Right ventricle myocardium superior (tissue), 1 donor: ENCODE measurements at regions not wholly inside any gene's neighbourhood (a gene's known extent, or its start where the extent isn't known, plus 50 kb on each side); places are given as distances from the start of the nearest gene placed in this dataset.
"Not testable (repeated sequence)": the region's sequence is repeated elsewhere in the genome, so short reads cannot be mapped to it uniquely, and the experiment has no call there.

Source experiments
- ATAC-seq: fragments of 200-7000 bp; cut with Tn5 transposase; one replicate; pipeline ENCODE4 v1.9.1; 2020; ENCODE audit warnings: mild to moderate bottlenecking; ENCODE audit not compliant: poor library complexity
- DNase-seq: peaks from one replicate; pipeline ENCODE4 v3.0.0-alpha.2; 2020
- intact Hi-C: fragments of 100-400 bp; cut with DNase I; formaldehyde crosslinking; loops from one replicate; pipeline ENCODE4 v1.11.2; 2022
- donor health status: DM: no; HTN: yes; CAD: no; lungs with severe emphysema.

DNA sequence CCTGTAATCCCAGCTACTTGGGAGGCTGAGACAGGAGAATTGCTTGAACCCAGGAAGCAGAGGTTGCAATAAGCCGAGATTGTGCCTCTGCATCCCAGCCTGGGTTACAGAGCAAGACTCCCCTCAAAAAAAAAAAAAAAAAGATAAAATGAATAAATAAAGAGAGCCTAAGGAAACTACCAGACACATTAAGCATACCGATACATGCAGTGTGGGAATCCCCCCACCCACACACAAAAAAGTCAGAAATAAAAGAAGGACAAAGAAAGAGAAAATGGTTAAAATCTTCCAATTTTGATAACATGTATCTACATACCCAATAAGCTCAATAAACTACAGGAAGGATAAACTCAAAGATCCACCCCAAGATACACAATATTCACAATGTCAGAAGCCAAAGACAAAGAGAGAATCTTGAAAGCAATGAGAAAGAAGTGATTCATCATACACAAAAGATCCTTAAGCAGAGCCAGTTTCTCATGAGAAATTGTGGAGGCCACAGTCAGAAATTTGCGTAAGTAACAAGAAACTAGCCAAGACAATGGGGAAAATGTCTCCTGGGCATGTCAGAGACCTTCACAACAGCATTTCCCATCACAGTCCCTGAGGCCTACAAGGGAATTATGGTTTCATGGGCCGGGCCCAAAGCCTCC is 1197.0 kb downstream of the AMY1C start:
- DNase-seq (no peak), ATAC-seq (no peak)
- intact Hi-C loops = no loop called here

DNA sequence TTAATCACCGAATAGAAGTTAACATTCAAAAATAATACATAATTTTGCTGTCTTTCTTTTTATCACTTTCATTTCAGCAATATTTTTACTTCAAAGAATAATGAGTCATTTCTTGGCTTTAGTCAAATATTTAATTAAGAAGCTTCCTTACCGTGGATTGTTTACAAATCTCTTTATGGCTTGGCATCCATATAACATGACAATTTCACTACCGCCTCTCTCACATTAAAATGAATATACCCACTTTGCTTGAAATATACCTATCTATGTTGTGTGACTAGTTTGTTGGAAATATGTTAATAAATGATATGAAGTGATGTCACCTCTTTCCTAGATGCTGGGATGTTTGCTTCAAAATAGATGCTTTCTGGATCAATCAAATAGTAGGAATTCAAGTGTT is 1203.9 kb downstream of the AMY1C start:
- ATAC-seq = no peak
- intact Hi-C loops = no loop called here
- DNase-seq = no peak

- intact Hi-C loops = no loop called here
- DNase-seq = no peak
- no peak for ATAC-seq
Measured at GRCh38 chr1:104973516-104973915, 1223.8 kb downstream of the AMY1C start.

- no peak for ATAC-seq
- no peak for DNase-seq
- intact Hi-C loops = no loop called here
Measured at GRCh38 chr1:104979651-104980050, 1230.0 kb downstream of the AMY1C start.

DNA sequence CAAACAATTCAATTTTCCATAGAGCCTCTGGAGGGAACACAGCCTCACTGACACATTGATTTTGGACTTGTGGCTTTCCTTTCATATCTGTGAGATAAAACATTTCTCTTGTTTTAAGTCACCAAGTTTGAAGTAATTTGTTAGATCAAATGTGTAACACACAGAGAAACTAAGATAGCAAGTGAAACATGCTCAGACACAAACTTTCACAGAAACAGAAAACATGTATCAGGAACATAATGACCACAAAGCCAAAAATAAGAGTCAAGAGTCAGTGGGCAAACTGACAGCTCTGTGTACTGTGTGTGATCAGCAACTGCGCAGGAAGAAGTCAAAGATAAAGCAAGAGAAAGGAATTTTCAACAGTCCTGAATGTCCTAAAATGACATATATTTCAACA is 1237.5 kb downstream of the AMY1C start:
- no peak for ATAC-seq
- intact Hi-C loops = no loop called here
- no peak for DNase-seq

DNA sequence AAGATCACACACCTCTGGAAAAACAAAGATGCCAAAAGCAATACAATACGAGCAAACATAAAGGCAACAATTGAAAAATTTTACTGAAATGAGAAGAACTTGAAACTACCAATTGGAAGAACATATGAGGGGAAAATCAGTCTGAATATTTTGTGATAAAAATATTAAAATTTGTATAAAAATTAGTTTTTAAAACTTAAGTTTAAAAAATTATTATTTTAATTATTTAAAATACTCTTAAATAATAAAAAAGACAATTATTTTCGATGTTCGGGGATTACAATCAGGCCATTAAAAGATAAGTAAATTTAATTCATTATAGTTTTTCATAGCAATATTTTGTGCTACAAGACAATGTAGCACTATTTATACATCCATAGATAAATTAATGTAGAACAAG is 1239.3 kb downstream of the AMY1C start:
- DNase-seq (no peak), ATAC-seq (no peak)
- intact Hi-C loops = no loop called here

DNA sequence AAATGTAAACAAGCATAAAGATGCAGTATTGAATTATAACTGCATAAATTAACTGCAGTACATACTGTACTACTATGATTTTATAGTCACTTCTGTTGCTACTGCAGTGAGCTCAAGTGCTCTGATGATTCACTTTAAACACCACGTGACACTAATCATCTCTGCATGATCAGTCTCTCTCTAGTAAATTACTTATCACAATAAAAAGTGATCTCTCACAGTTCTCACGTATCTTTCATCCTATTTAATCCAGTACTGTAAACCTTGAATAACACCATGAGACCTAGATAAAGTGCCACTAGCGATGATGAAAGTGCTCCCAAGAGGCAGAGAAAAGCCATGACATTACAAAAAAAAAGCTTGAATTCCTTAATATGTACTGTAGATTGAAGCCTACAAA is 1242.0 kb downstream of the AMY1C start:
- no peak for ATAC-seq
- DNase-seq = no peak
- intact Hi-C loops = no loop called here

DNA sequence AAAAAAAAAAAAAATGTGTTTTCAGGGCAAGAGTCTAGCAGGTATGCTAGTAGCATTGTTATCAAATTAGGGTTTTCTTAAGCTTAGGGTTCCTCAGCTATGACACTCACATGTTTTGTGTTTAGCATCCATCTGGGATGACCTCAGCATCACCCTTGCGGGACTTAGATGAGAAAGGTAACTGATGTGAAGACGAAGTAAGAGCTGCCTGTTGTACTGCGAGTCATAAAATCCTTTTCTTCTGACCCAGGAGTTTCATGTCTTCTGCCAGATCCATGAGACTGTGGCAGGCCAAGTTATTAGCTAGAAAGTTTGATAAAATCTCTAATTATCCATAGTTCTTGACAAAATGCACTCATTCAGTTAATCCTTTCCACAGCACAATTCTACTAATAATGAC is 1251.1 kb downstream of the AMY1C start:
- ATAC-seq (no peak), DNase-seq (no peak)
- intact Hi-C loops = no loop called here

- DNase-seq = no peak
- intact Hi-C loops = no loop called here
- no peak for ATAC-seq
Measured at GRCh38 chr1:105004515-105004914, 1254.8 kb downstream of the AMY1C start.

- intact Hi-C loops = no loop called here
- ATAC-seq (no peak), DNase-seq (no peak)
Measured at GRCh38 chr1:105005594-105006195, 1256.0 kb downstream of the AMY1C start.

DNA sequence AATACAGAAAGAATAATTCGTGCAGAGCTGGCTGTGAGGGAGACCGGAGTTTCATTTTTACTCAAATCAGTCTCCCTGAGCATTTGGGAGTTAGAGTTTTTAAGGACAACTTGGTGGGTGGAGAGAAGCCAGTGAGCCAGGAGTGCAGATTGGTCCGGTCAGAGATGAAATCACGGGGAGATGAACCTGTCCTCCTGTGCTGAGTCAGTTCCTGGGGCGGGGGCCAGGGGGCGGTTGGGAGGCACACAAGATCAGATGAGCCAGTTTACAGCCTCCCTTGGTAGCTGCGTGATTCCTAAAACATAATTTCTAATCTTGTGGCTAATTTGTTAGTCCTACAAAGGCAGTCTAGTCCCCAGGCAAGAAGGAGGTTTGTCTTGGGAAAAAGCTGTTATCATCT is 1267.9 kb downstream of the AMY1C start:
- intact Hi-C loops = no loop called here
- DNase-seq = no peak
- ATAC-seq = no peak

- ATAC-seq (no peak), DNase-seq (no peak)
- intact Hi-C loops = no loop called here
Measured at GRCh38 chr1:105023719-105024118, 1274.0 kb downstream of the AMY1C start.

- no peak for DNase-seq
- intact Hi-C loops = no loop called here
Measured at GRCh38 chr1:105027838-105028471, 1278.3 kb downstream of the AMY1C start.

DNA sequence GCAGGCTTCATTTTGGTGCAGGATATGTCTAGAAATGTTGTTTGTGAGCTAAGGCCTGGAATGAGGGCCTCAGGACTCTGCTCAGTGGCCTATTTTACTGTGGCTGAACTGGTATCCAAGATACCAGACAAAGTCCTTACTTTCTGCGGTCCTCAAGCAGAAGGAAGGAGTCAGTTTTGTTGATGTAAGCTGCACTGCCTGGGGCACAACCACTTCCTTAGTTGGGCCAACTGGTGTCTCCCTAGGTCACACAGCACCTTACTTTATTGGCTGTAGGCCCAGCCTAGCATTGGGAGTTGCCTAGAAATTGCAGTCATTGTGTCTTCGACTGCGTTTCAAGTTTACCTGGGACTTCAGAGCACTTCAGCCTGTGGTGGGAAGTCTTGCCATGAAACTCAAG is 1322.7 kb downstream of the AMY1C start:
- ATAC-seq (no peak), DNase-seq (no peak)
- intact Hi-C loops = no loop called here

More at GRCh38 chr1:105027838-105028471, 1278.3 kb downstream of the AMY1C start:
- ATAC-seq = no peak

DNA sequence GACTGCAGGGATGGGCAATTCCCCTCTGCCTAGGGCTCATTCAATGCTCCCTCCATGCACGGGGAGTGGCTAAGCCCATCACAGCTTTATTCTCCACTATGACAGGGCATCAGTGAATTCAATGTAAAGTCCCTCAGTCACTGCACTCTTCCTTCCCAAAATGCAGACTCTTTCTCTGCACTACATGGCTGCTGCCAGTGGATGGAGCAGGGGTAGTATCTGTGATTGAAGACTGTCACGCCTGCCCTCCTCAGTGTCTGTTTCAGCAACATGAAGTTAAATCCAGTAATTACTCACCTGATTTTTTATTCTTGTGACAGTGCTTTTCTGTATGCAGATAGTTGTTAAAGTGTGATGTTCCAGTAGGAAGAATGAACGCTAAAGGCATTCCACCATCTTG is 1323.2 kb downstream of the AMY1C start:
- no peak for ATAC-seq
- no peak for DNase-seq
- intact Hi-C loops = no loop called here

DNA sequence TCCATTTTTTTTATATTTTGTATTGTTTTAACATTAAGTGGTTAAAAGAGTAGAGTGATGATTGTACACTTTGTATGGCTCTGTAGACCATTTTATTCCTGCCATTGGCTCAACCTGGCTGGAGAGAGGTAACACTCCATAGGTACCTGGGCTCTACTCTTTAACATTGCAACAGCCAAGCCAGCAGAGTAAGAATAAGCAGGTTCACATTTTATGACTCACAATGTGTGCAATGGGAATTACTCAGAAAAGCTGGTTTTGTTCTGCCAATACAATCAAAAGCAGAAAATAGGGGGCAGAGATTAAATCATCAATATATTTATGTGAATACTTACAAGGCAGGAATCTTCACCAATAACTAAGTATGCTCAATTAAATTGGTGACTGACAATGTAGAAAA is 1324.0 kb downstream of the AMY1C start:
- no peak for ATAC-seq
- no peak for DNase-seq
- intact Hi-C loops = no loop called here

- ATAC-seq = no peak
- no peak for DNase-seq
- intact Hi-C loops = no loop called here
Measured at GRCh38 chr1:105083611-105084010, 1333.9 kb downstream of the AMY1C start.

DNA sequence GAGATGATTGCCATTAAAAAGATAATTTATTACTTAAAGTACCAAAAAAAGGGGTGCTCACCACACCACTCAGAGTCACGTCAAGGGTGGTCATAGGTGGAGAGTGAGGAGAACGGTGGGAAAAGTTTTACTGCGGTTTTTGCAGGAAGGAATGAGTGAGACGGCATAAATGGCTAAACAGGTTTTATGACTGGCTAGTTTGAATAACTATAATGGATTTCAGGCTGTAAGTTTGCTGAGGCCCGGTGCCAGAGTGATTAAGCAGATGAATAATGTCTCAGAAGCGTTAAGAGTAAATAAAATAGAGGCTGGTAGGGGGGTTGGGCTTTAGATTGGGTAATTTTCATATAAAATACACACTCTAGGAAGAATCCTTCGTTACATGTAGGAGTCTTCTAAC is 1337.8 kb downstream of the AMY1C start:
- DNase-seq = no peak
- intact Hi-C loops = no loop called here
- ATAC-seq = no peak

GRCh38 chr1:105088166-105088565 is 1338.5 kb downstream of the AMY1C start:
- ATAC-seq = no peak
- DNase-seq = no peak
- intact Hi-C loops = no loop called here

DNA sequence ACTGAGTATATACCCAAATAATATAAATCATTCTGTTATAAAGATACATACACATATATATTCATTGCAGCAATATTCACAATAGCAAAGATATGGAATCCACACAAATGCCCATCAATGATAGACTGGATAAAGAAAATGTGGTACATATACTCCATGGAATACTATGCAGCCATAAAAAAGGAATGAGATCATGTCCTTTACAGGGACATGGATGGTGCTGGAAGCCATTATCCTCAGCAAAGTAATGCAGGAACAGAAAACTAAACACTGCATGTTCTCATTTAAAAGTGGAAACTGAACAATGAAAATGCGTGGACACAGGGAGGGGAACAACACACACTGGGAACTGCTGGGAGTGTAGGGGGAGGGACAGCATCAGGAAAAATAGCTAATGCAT is 1344.2 kb downstream of the AMY1C start:
- ATAC-seq, intact Hi-C loops, DNase-seq: not testable (repeated sequence)
